Parathyroid adenoma (tissue), 2 donors: ENCODE measurements at regions not wholly inside any gene's neighbourhood (a gene's known extent, or its start where the extent isn't known, plus 50 kb on each side); places are given as distances from the start of the nearest gene placed in this dataset.

Experiments used
- H2AFZ ChIP-seq: fragments of 300-600 bp; sonication (generic); one replicate; pipeline ENCODE4 v1.7.0; 2017; ENCODE audit warnings: antibody characterized with exemption, mild to moderate bottlenecking
- H3K27ac ChIP-seq: fragments of 300-600 bp; sonication (generic); one replicate; pipeline ENCODE4 v1.7.0; 2017
- H3K27me3 ChIP-seq: fragments of 300-600 bp; sonication (generic); one replicate; pipeline ENCODE4 v1.7.0; 2017; ENCODE audit warnings: low read length; ENCODE audit not compliant: control insufficient read depth, insufficient read depth
- H3K36me3 ChIP-seq: fragments of 300-600 bp; sonication (generic); one replicate; pipeline ENCODE4 v1.7.0; 2017; ENCODE audit warnings: low read length; ENCODE audit not compliant: control insufficient read depth, insufficient read depth
- H3K4me1 ChIP-seq: fragments of 300-600 bp; sonication (generic); one replicate; pipeline ENCODE4 v1.7.0; 2017; ENCODE audit warnings: control low read depth
- H3K4me2 ChIP-seq: fragments of 300-600 bp; sonication (generic); one replicate; pipeline ENCODE4 v1.7.0; 2017; ENCODE audit warnings: low read length
- H3K4me3 ChIP-seq: fragments of 300-600 bp; sonication (generic); one replicate; pipeline ENCODE4 v1.7.0; 2017; ENCODE audit warnings: low read depth, low read length
- H3K79me2 ChIP-seq: fragments of 300-600 bp; sonication (generic); one replicate; pipeline ENCODE4 v1.7.0; 2017; ENCODE audit warnings: control low read depth
- H3K9ac ChIP-seq: fragments of 300-600 bp; sonication (generic); one replicate; pipeline ENCODE4 v1.7.0; 2017; ENCODE audit warnings: mild to moderate bottlenecking
- H3K9me3 ChIP-seq: fragments of 300-600 bp; sonication (generic); one replicate; pipeline ENCODE4 v1.7.0; 2017; ENCODE audit warnings: low read length; ENCODE audit not compliant: control insufficient read depth
- CTCF ChIP-seq: fragments of 300-600 bp; sonication (generic); IDR thresholded peaks from one replicate; pipeline ENCODE4 v1.7.0; 2017; ENCODE audit warnings: antibody characterized with exemption, mild to moderate bottlenecking
- donor health status: primary hyperparathyroidism.

GRCh38 chr14:101171650-101172049 is 268.1 kb upstream of the RTL1 start:
- no peak for TF ChIP-seq CTCF
- no peaks in the 10 kb centered on the region for H3K4me1 ChIP-seq
- H3K9ac ChIP-seq: no peak overlapping the region
- no peak overlapping the region for H3K4me2 ChIP-seq
- H3K27me3 ChIP-seq: no peaks in the 10 kb centered on the region
- H3K36me3 ChIP-seq: no peaks in the 10 kb centered on the region
- no peak overlapping the region for H3K4me3 ChIP-seq
- no peak overlapping the region for H3K27ac ChIP-seq
- H2AFZ ChIP-seq: no peak overlapping the region
- H3K9me3 ChIP-seq: no peaks in the 10 kb centered on the region
- no peaks in the 10 kb centered on the region for H3K79me2 ChIP-seq

- Histone ChIP-seq H3K4me3 (no peak overlapping the region), H3K27ac (no peak overlapping the region)
- no peak for TF ChIP-seq CTCF
These were observed 270.4 kb upstream of the RTL1 start for GRCh38 chr14:101173698-101174521.

GRCh38 chr14:101174522-101174838 is 271.0 kb upstream of the RTL1 start:
- no peak overlapping the region for H3K27ac ChIP-seq
- no peaks in the 10 kb centered on the region for H3K9me3 ChIP-seq
- no peaks in the 10 kb centered on the region for H3K79me2 ChIP-seq
- H3K4me1 ChIP-seq: no peaks in the 10 kb centered on the region
- no peak overlapping the region for H2AFZ ChIP-seq
- no peaks in the 10 kb centered on the region for H3K36me3 ChIP-seq
- no peaks in the 10 kb centered on the region for H3K27me3 ChIP-seq
- H3K4me2 ChIP-seq: no peak overlapping the region
- no peak for TF ChIP-seq CTCF
- H3K4me3 ChIP-seq: no peak overlapping the region
- no peak overlapping the region for H3K9ac ChIP-seq

More at GRCh38 chr14:101173698-101174521, 270.4 kb upstream of the RTL1 start:
- H3K79me2 ChIP-seq: no peaks in the 10 kb centered on the region
- no peaks in the 10 kb centered on the region for H3K36me3 ChIP-seq
- H3K4me2 ChIP-seq: no peak overlapping the region
- no peak overlapping the region for H2AFZ ChIP-seq
- H3K9ac ChIP-seq: no peak overlapping the region
- no peaks in the 10 kb centered on the region for H3K27me3 ChIP-seq
- H3K9me3 ChIP-seq: no peaks in the 10 kb centered on the region
- no peaks in the 10 kb centered on the region for H3K4me1 ChIP-seq

- no peak overlapping the region for H3K27ac ChIP-seq
- no peak overlapping the region for H3K4me3 ChIP-seq
- no peak overlapping the region for H3K9ac ChIP-seq
- H3K27me3 ChIP-seq: no peaks in the 10 kb centered on the region
- TF ChIP-seq CTCF: no peak
- H2AFZ ChIP-seq: no peak overlapping the region
- no peak overlapping the region for H3K4me2 ChIP-seq
- H3K4me1 ChIP-seq: no peaks in the 10 kb centered on the region
- H3K36me3 ChIP-seq: no peaks in the 10 kb centered on the region
- no peaks in the 10 kb centered on the region for H3K9me3 ChIP-seq
- H3K79me2 ChIP-seq: no peaks in the 10 kb centered on the region
These were observed 271.6 kb upstream of the RTL1 start for GRCh38 chr14:101174980-101175606.
